ENCODE measurements at regions not wholly inside any gene's neighbourhood (a gene's known extent, or its start where the extent isn't known, plus 50 kb on each side); places are given as distances from the start of the nearest gene placed in this dataset.
"Not testable (repeated sequence)": the region's sequence is repeated elsewhere in the genome, so short reads cannot be mapped to it uniquely, and the experiment has no call there.

DNA sequence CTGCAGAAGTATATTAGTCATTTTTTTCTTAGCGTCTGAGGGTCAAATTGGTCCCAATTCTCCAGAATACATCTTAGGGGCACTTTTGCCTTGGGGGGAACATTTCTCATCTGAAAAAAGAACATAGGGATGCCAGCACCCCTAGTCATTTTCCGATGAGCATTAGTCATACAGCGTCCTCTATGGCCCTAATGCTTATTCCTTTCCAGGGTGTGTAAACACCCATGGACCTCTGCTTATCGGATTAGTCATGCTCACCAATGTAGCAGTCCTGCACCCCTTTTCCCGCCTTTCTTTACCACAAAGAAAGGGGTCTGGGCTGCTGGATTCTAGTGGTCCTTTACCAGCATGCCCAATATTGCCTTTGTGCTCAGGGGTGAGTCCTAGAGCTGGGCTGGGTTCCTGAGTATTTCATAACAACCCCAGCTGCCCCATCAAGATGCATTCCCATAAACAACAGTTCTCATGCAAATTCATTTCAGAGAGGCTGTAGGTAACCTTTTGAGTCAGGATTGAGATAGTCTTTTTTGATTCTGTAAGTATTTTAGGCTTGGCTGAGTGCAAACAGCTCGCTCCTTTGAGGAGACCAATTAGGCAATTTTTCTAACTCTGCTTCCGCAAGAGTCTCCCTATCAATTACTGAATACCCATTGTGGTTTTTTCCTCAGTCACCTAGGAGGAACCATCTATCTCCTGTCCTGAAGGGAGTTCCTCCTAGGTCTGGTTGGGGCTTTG lies 142.4 kb upstream of the EPHA6 start:
- TF ChIP-seq, protein P1, sequence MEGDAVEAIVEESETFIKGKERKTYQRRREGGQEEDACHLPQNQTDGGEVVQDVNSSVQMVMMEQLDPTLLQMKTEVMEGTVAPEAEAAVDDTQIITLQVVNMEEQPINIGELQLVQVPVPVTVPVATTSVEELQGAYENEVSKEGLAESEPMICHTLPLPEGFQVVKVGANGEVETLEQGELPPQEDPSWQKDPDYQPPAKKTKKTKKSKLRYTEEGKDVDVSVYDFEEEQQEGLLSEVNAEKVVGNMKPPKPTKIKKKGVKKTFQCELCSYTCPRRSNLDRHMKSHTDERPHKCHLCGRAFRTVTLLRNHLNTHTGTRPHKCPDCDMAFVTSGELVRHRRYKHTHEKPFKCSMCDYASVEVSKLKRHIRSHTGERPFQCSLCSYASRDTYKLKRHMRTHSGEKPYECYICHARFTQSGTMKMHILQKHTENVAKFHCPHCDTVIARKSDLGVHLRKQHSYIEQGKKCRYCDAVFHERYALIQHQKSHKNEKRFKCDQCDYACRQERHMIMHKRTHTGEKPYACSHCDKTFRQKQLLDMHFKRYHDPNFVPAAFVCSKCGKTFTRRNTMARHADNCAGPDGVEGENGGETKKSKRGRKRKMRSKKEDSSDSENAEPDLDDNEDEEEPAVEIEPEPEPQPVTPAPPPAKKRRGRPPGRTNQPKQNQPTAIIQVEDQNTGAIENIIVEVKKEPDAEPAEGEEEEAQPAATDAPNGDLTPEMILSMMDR (IDR thresholded peaks at IDR 0.05; ENCODE audit: insufficient read depth, low read length, poor library complexity, severe bottlenecking) = not testable (repeated sequence)
- TF ChIP-seq EZH2phosphoT487 (conservative IDR thresholded peaks at IDR 0.05; ENCODE audit: low read length) = not testable (repeated sequence)

Measured in SU-DHL-6 (cell line).